IMR-90 (cell line): ENCODE measurements at regions not wholly inside any gene's neighbourhood (a gene's known extent, or its start where the extent isn't known, plus 50 kb on each side); places are given as distances from the start of the nearest gene placed in this dataset.

Experiments used
- ATAC-seq: fragments of 200-7000 bp; cut with Tn5 transposase; 2 replicates; pipeline ENCODE4 v1.9.1; 2020; ENCODE audit warnings: low read depth, mild to moderate bottlenecking, moderate library complexity
- BruUV-seq: library from RNA; stranded (reverse); fragments of 400-500 nt; replicated peaks from 2 replicates; lab custom pipeline; 2021; lab: Mats Ljungman, UMichigan
- CTCF ChIA-PET: fragments of 300-600 bp; formaldehyde crosslinking; extraction: SDS; loops from one replicate; lab custom pipeline; 2021; ENCODE audit warnings: antibody characterized with exemption; lab: Yijun Ruan, JAX
- POLR2A ChIA-PET: fragments of 300-600 bp; sonication (Branson Sonifier 250); formaldehyde crosslinking; loops from one replicate; lab custom pipeline; 2022; ENCODE audit warnings: antibody characterized with exemption; ENCODE audit not compliant: unreplicated experiment; lab: Charles Lee
- DNase-seq: peaks from one replicate; pipeline ENCODE4 v3.0.0; 2013
- H2AFZ ChIP-seq: replicated peaks from 2 replicates; pipeline ENCODE3; 2013; ENCODE audit warnings: low read length, mild to moderate bottlenecking; ENCODE audit not compliant: poor library complexity
- H2AK5ac ChIP-seq: 2 replicates; pipeline ENCODE4 v1.6.1; 2013; ENCODE audit warnings: low read depth, low read length, inconsistent platforms
- H2AK9ac ChIP-seq: replicated peaks from 2 replicates; pipeline ENCODE3; 2013; ENCODE audit warnings: mild to moderate bottlenecking, low read depth, low read length, moderate library complexity; ENCODE audit not compliant: poor library complexity
- H2BK120ac ChIP-seq: 2 replicates; pipeline ENCODE4 v1.6.1; 2013; ENCODE audit warnings: low read depth, low read length, inconsistent platforms
- H2BK15ac ChIP-seq: 3 replicates; pipeline ENCODE4 v1.6.1; 2013; ENCODE audit warnings: low read depth, low read length, inconsistent platforms
- H2BK20ac ChIP-seq: 2 replicates; pipeline ENCODE4 v1.6.1; 2013; ENCODE audit warnings: low read depth, mild to moderate bottlenecking, inconsistent platforms, low read length, moderate library complexity
- H2BK5ac ChIP-seq: 2 replicates; pipeline ENCODE4 v1.6.1; 2013; ENCODE audit warnings: mild to moderate bottlenecking, low read depth, low read length, inconsistent platforms; ENCODE audit not compliant: poor library complexity, severe bottlenecking
- H3K14ac ChIP-seq: replicated peaks from 2 replicates; pipeline ENCODE4 v1.6.1; 2013; ENCODE audit warnings: low read depth, low read length, inconsistent platforms
- H3K18ac ChIP-seq: 2 replicates; pipeline ENCODE4 v1.6.1; 2013; ENCODE audit warnings: low read depth, low read length, control low read depth
- H3K23ac ChIP-seq: 2 replicates; pipeline ENCODE4 v1.6.1; 2013; ENCODE audit warnings: low read depth, low read length, inconsistent platforms
- H3K27ac ChIP-seq: 2 replicates; pipeline ENCODE4 v1.5.1; 2013; ENCODE audit warnings: mild to moderate bottlenecking, control low read depth, low read length; ENCODE audit not compliant: insufficient read depth
- H3K27me3 ChIP-seq: 2 replicates; pipeline ENCODE4 v1.6.1; 2013; ENCODE audit warnings: low read length; ENCODE audit not compliant: control insufficient read depth, insufficient read depth
- H3K36me3 ChIP-seq: 2 replicates; pipeline ENCODE4 v1.6.1; 2013; ENCODE audit warnings: low read length, mixed read lengths; ENCODE audit not compliant: control insufficient read depth, insufficient read depth
- H3K4ac ChIP-seq: 2 replicates; pipeline ENCODE4 v1.6.1; 2013; ENCODE audit warnings: low read depth, low read length, inconsistent platforms
- H3K4me1 ChIP-seq: 2 replicates; pipeline ENCODE4 v1.6.1; 2013; ENCODE audit warnings: low read length, mixed read lengths; ENCODE audit not compliant: control insufficient read depth, insufficient read depth
- H3K4me2 ChIP-seq: 2 replicates; pipeline ENCODE4 v1.6.1; 2013; ENCODE audit warnings: low read depth, mild to moderate bottlenecking, control low read depth, low read length, moderate library complexity
- H3K4me3 ChIP-seq: 2 replicates; pipeline ENCODE4 v1.5.1; 2013; ENCODE audit warnings: low read depth, mild to moderate bottlenecking, control low read depth, low read length, moderate library complexity; ENCODE audit not compliant: insufficient read depth
- H3K56ac ChIP-seq: 2 replicates; pipeline ENCODE4 v1.6.1; 2013; ENCODE audit warnings: low read length, inconsistent platforms; ENCODE audit not compliant: insufficient read depth; ENCODE audit errors: extremely low read depth
- H3K79me1 ChIP-seq, 2 experiments: 2 replicates each; pipeline ENCODE4 v1.6.1; 2013; ENCODE audit warnings: low read length in 2 of 2, inconsistent platforms in 1 of 2, low read depth in 1 of 2
- H3K9ac ChIP-seq: 2 replicates; pipeline ENCODE4 v1.6.1; 2013; ENCODE audit warnings: low read depth, low read length, control low read depth
- H3K9me1 ChIP-seq: 2 replicates; pipeline ENCODE4 v1.6.1; 2013; ENCODE audit warnings: low read length, inconsistent platforms; ENCODE audit not compliant: insufficient read depth
- H3K9me3 ChIP-seq: 2 replicates; pipeline ENCODE4 v1.6.1; 2013; ENCODE audit warnings: low read length; ENCODE audit not compliant: control insufficient read depth, insufficient read depth
- H4K20me1 ChIP-seq: 2 replicates; pipeline ENCODE4 v1.6.1; 2013; ENCODE audit warnings: low read length, inconsistent platforms; ENCODE audit not compliant: insufficient read depth
- H4K5ac ChIP-seq: 2 replicates; pipeline ENCODE4 v1.6.1; 2013; ENCODE audit warnings: mild to moderate bottlenecking, low read depth, low read length, control low read depth
- H4K8ac ChIP-seq, 2 experiments: 2 replicates each; pipeline ENCODE4 v1.6.1; 2013; ENCODE audit warnings: low read depth in 2 of 2, low read length in 2 of 2, control low read depth in 1 of 2, inconsistent platforms in 1 of 2
- H4K91ac ChIP-seq: 2 replicates; pipeline ENCODE4 v1.6.1; 2013; ENCODE audit warnings: low read depth, low read length, inconsistent platforms; ENCODE audit not compliant: insufficient read depth
- BHLHE40 ChIP-seq: fragments of 150-350 bp; IDR thresholded peaks from 2 replicates; pipeline ENCODE4 v1.6.1; 2016; ENCODE audit warnings: mild to moderate bottlenecking, low read depth, low read length
- CEBPB ChIP-seq: IDR thresholded peaks from 2 replicates; pipeline ENCODE4 v1.6.1; 2012; ENCODE audit warnings: low read depth, low read length, improper control_type of control experiment
- CHD1 ChIP-seq: IDR thresholded peaks from 2 replicates; pipeline ENCODE4 v1.6.1; 2012; ENCODE audit warnings: low read depth, low read length, improper control_type of control experiment
- CTCF ChIP-seq: conservative IDR thresholded peaks from 2 replicates; pipeline ENCODE4 v1.5.1; 2012; ENCODE audit warnings: mild to moderate bottlenecking, low read depth, low read length, improper control_type of control experiment
- ELK1 ChIP-seq: fragments of 150-350 bp; IDR thresholded peaks from 2 replicates; pipeline ENCODE4 v1.6.1; 2016; ENCODE audit warnings: low read depth, mild to moderate bottlenecking, low read length, moderate library complexity, borderline replicate concordance
- FOS ChIP-seq: fragments of 150-350 bp; IDR thresholded peaks from 2 replicates; pipeline ENCODE4 v1.6.1; 2016; ENCODE audit warnings: low read depth, low read length
- MAFK ChIP-seq: IDR thresholded peaks from 2 replicates; pipeline ENCODE4 v1.6.1; 2012; ENCODE audit warnings: low read depth, low read length, improper control_type of control experiment
- MAZ ChIP-seq: IDR thresholded peaks from 2 replicates; pipeline ENCODE4 v1.6.1; 2012; ENCODE audit warnings: low read depth, mild to moderate bottlenecking, low read length, improper control_type of control experiment, moderate library complexity, borderline replicate concordance
- MXI1 ChIP-seq: IDR thresholded peaks from 2 replicates; pipeline ENCODE4 v1.6.1; 2012; ENCODE audit warnings: low read depth, mild to moderate bottlenecking, low read length, moderate library complexity, borderline replicate concordance
- NFE2L2 ChIP-seq: fragments of 150-350 bp; IDR thresholded peaks from 2 replicates; pipeline ENCODE4 v1.6.1; 2016; ENCODE audit warnings: low read depth, mild to moderate bottlenecking, low read length
- POLR2A ChIP-seq: IDR thresholded peaks from 2 replicates; pipeline ENCODE4 v1.6.1; 2012; ENCODE audit warnings: mild to moderate bottlenecking, low read depth, low read length
- RAD21 ChIP-seq: IDR thresholded peaks from 2 replicates; pipeline ENCODE4 v1.6.1; 2012; ENCODE audit warnings: low read length, improper control_type of control experiment
- RCOR1 ChIP-seq: IDR thresholded peaks from 2 replicates; pipeline ENCODE4 v1.6.1; 2012; ENCODE audit warnings: mild to moderate bottlenecking, low read length, improper control_type of control experiment; ENCODE audit not compliant: insufficient replicate concordance
- RFX5 ChIP-seq: IDR thresholded peaks from 2 replicates; pipeline ENCODE4 v1.8.0; 2012; ENCODE audit warnings: low read depth, mild to moderate bottlenecking, low read length, moderate library complexity
- SMC3 ChIP-seq: fragments of 150-350 bp; IDR thresholded peaks from 2 replicates; pipeline ENCODE4 v1.6.1; 2016; ENCODE audit warnings: low read depth, mild to moderate bottlenecking, antibody characterized with exemption, low read length, moderate library complexity
- USF2 ChIP-seq: fragments of 150-350 bp; IDR thresholded peaks from 2 replicates; pipeline ENCODE4 v1.6.1; 2017; ENCODE audit warnings: mild to moderate bottlenecking, antibody characterized with exemption, low read length, low read depth
- dilution Hi-C: fragments of 300-500 bp; cut with HindIII; formaldehyde crosslinking; loops from one replicate; pipeline ENCODE4 v1.14.3; 2018; ENCODE audit warnings: low sequenced_read_pairs; ENCODE audit not compliant: unreplicated experiment
- in situ Hi-C: fragments of 300-500 bp; cut with MboI; formaldehyde crosslinking; loops from 3 replicates; pipeline ENCODE4 v1.14.3; 2019; ENCODE audit warnings: low sequenced_read_pairs, inconsistent platforms, mixed read lengths
- intact Hi-C: fragments of 100-400 bp; cut with micrococcal nuclease; formaldehyde crosslinking; loops from 2 replicates; pipeline ENCODE4 v1.10.0; 2022

- Histone ChIP-seq H4K20me1 (no peaks in the 10 kb centered on the region), H2AK5ac (no peak overlapping the region), H4K91ac (no peak overlapping the region), H2BK120ac (no peak overlapping the region), H3K9me3 (peaks cover 10% of the 10 kb centered on the region; the same call in 1 of the 2 replicates), H4K8ac (no peak overlapping the region), H3K9me1 (no peaks in the 10 kb centered on the region), H3K4me2 (no peak overlapping the region), H3K4ac (no peak overlapping the region), H3K56ac (no peak overlapping the region), H2BK20ac (no peak overlapping the region), H3K4me1 (no peaks in the 10 kb centered on the region), H2AK9ac (no peak overlapping the region), H3K23ac (no peak overlapping the region), H2BK5ac (no peak overlapping the region), H3K18ac (no peak overlapping the region), H3K36me3 (no peaks in the 10 kb centered on the region), H2BK15ac (no peak overlapping the region), H4K5ac (no peak overlapping the region), H2AFZ (no peak overlapping the region), H3K79me1 (no peaks in the 10 kb centered on the region), H3K27me3 (no peaks in the 10 kb centered on the region), H3K27ac (no peak overlapping the region), H3K9ac (no peak overlapping the region), H3K14ac (no peak overlapping the region), H3K4me3 (no peak overlapping the region)
- ChIA-PET POLR2A (no interaction called here), CTCF (interaction anchor here (0.9 kb wide), 1 partner anchor 549 kb away, joined by 3 read pairs; no protein-coding TSS in a partner anchor)
- intact Hi-C loops = no loop called here
- dilution Hi-C loops = no loop called here
- BruUV-seq = no TSS peak
- DNase-seq (no peak), ATAC-seq (no peak)
- TF ChIP-seq CHD1 (no peak), CTCF (no peak), SMC3 (no peak), RFX5 (no peak), ELK1 (no peak), RCOR1 (no peak), MAZ (no peak), RAD21 (no peak), MAFK (no peak), CEBPB (no peak), FOS (no peak), POLR2A (no peak), NFE2L2 (no peak), USF2 (no peak), MXI1 (no peak), BHLHE40 (no peak)
- in situ Hi-C loops = no loop called here
Observed at GRCh38 chr5:118522626-118523025, 465.7 kb downstream of the DTWD2 start.
